ENCODE measurements at regions not wholly inside any gene's neighbourhood (a gene's known extent, or its start where the extent isn't known, plus 50 kb on each side); places are given as distances from the start of the nearest gene placed in this dataset.

- POLR2A ChIA-PET: no interaction called here
These were observed 1174.7 kb downstream of the PCDH18 start for GRCh38 chr4:136357556-136357955.

GRCh38 chr4:136355970-136356369 lies 1176.3 kb downstream of the PCDH18 start:
- no peak overlapping the region for H3K27ac ChIP-seq (ENCODE audit: low read depth, low read length)
- CTCF ChIA-PET: no interaction called here
- no peak for DNase-seq (ENCODE audit: low read depth, low spot score)
- POLR2A ChIA-PET: no interaction called here
- H3K9me3 ChIP-seq (ENCODE audit: control insufficient read depth, insufficient read depth, low read length): peaks cover 4% of the 10 kb centered on the region; the same call in 1 of the 2 replicates
- H3K27me3 ChIP-seq (ENCODE audit: control insufficient read depth, insufficient read depth, low read length): no peaks in the 10 kb centered on the region
- no peak overlapping the region for H3K4me3 ChIP-seq (ENCODE audit: low read depth, low read length)
- no peak for TF ChIP-seq CTCF (IDR thresholded peaks at IDR 0.05; ENCODE audit: low read depth, low read length)

More at GRCh38 chr4:136357556-136357955, 1174.7 kb downstream of the PCDH18 start:
- Histone ChIP-seq H3K4me3 (ENCODE audit: low read depth, low read length) (no peak overlapping the region), H3K9me3 (ENCODE audit: control insufficient read depth, insufficient read depth, low read length) (peaks cover 4% of the 10 kb centered on the region; the same call in 1 of the 2 replicates), H3K27ac (ENCODE audit: low read depth, low read length) (no peak overlapping the region), H3K27me3 (ENCODE audit: control insufficient read depth, insufficient read depth, low read length) (no peaks in the 10 kb centered on the region)
- DNase-seq (ENCODE audit: low read depth, low spot score): no peak
- TF ChIP-seq CTCF (IDR thresholded peaks at IDR 0.05; ENCODE audit: low read depth, low read length): no peak
- CTCF ChIA-PET: no interaction called here

- TF ChIP-seq CTCF (IDR thresholded peaks at IDR 0.05; ENCODE audit: low read depth, low read length): no peak
- Histone ChIP-seq H3K27me3 (ENCODE audit: control insufficient read depth, insufficient read depth, low read length) (no peaks in the 10 kb centered on the region), H3K9me3 (ENCODE audit: control insufficient read depth, insufficient read depth, low read length) (no peaks in the 10 kb centered on the region), H3K27ac (ENCODE audit: low read depth, low read length) (no peak overlapping the region), H3K4me3 (ENCODE audit: low read depth, low read length) (no peak overlapping the region)
- ChIA-PET CTCF (no interaction called here), POLR2A (no interaction called here)
- DNase-seq (ENCODE audit: low read depth, low spot score): no peak
These were observed 1189.0 kb downstream of the PCDH18 start for GRCh38 chr4:136343340-136343739.

- no peak for DNase-seq (ENCODE audit: low read depth, low spot score)
- TF ChIP-seq CTCF (IDR thresholded peaks at IDR 0.05; ENCODE audit: low read depth, low read length): no peak
- Histone ChIP-seq H3K27ac (ENCODE audit: low read depth, low read length) (no peak overlapping the region), H3K4me3 (ENCODE audit: low read depth, low read length) (no peak overlapping the region), H3K27me3 (ENCODE audit: control insufficient read depth, insufficient read depth, low read length) (no peaks in the 10 kb centered on the region), H3K9me3 (ENCODE audit: control insufficient read depth, insufficient read depth, low read length) (no peaks in the 10 kb centered on the region)
- POLR2A ChIA-PET: no interaction called here
- CTCF ChIA-PET: no interaction called here
These were observed 1189.6 kb downstream of the PCDH18 start for GRCh38 chr4:136342666-136343065.

- no peak for TF ChIP-seq CTCF (IDR thresholded peaks at IDR 0.05; ENCODE audit: low read depth, low read length)
- POLR2A ChIA-PET: no interaction called here
- Histone ChIP-seq H3K9me3 (ENCODE audit: control insufficient read depth, insufficient read depth, low read length) (no peaks in the 10 kb centered on the region), H3K4me3 (ENCODE audit: low read depth, low read length) (no peak overlapping the region), H3K27me3 (ENCODE audit: control insufficient read depth, insufficient read depth, low read length) (no peaks in the 10 kb centered on the region), H3K27ac (ENCODE audit: low read depth, low read length) (no peak overlapping the region)
- DNase-seq (ENCODE audit: low read depth, low spot score): no peak
- CTCF ChIA-PET: no interaction called here
These were observed 1195.1 kb downstream of the PCDH18 start for GRCh38 chr4:136337216-136337615.
